ENCODE measurements at regions not wholly inside any gene's neighbourhood (a gene's known extent, or its start where the extent isn't known, plus 50 kb on each side); places are given as distances from the start of the nearest gene placed in this dataset.

- TF ChIP-seq CTCF (IDR thresholded peaks at IDR 0.05 in 8 of 11, conservative IDR thresholded peaks at IDR 0.05 in 3 of 11) (no peak), POLR2A (IDR thresholded peaks at IDR 0.05) (no peak), POLR2AphosphoS5 (IDR thresholded peaks at IDR 0.05) (no peak)
These were observed 217.3 kb upstream of the LRFN5 start for GRCh38 chr14:41389355-41389754.
